Non-pigmented ciliary epithelial cell (primary cell): ENCODE measurements at regions not wholly inside any gene's neighbourhood (a gene's known extent, or its start where the extent isn't known, plus 50 kb on each side); places are given as distances from the start of the nearest gene placed in this dataset.
A peak's percentile ranks its signal among the peaks of the same experiment; 100 is the strongest.

Experiments used
- DNase-seq: peaks from one replicate; pipeline ENCODE4 v3.0.0-alpha.2; 2010; ENCODE audit warnings: low read depth

- no peak for DNase-seq
Measured at GRCh38 chr11:127607487-127608085, 607.0 kb upstream of the KIRREL3 start.

- no peak for DNase-seq
Measured at GRCh38 chr11:127601578-127601977, 601.0 kb upstream of the KIRREL3 start.

DNA sequence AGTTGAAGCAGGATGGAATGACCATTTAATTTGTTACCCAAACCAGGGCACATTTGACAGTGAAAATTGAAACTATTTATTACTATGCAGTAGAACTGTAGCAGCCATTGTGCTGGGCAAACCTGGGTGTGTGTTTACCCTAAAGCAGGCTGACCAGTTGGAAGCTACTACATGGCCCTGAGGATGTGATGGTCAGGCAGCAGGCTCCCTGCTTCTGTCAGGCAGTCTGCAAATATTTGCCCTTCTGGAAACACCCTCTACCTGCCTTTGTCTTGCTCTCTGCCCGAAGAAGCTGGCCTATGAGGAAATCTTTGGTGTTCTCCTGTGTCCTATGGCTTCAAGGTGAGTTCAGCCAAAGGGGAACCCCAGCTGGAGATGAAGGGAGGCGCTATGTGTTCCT is 600.1 kb upstream of the KIRREL3 start:
- DNase-seq = no peak

DNA sequence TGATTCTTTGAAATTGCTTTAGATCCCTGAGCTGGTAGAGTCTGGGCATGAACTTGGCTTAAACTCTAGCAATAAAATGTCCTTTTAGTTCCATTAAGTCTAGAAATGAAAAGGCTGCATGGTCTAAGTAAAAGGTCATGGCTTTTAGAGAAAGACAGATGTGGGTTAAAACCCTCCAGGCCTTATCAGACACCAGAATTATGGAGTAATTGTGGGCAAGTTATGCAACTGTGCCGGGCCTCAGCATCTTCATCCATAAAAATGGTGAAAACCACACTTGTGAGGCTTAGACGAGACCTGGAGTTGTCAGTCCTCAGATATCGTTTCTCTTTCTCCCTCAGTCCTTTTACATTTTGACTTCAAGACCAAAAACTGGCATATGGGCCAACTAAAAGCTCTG is 597.9 kb upstream of the KIRREL3 start:
- no peak for DNase-seq

DNA sequence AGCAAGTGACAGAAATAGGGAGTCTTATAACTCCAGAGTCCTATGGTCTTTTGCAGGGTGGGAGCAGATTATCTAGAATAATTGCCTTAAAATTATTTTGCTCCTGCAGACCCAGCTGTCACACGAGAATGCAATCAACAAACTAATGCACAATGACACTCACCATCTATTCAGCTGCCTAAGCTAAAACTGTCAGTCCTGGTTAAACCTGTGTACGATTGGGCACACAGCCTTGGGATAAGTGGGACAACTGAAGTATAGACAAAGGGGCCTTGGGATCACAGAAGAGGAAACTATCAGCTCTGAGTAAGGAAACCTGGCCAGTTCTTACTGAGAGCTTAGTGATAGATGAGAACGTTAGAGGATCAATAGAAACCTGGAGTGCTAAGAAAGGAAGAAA is 595.9 kb upstream of the KIRREL3 start:
- no peak for DNase-seq

- DNase-seq = no peak
Measured at GRCh38 chr11:127592371-127592770, 591.8 kb upstream of the KIRREL3 start.

GRCh38 chr11:127590314-127590713 is 589.7 kb upstream of the KIRREL3 start:
- no peak for DNase-seq

GRCh38 chr11:127588431-127588830 is 587.9 kb upstream of the KIRREL3 start:
- no peak for DNase-seq

GRCh38 chr11:127587511-127587910 is 586.9 kb upstream of the KIRREL3 start:
- no peak for DNase-seq

DNA sequence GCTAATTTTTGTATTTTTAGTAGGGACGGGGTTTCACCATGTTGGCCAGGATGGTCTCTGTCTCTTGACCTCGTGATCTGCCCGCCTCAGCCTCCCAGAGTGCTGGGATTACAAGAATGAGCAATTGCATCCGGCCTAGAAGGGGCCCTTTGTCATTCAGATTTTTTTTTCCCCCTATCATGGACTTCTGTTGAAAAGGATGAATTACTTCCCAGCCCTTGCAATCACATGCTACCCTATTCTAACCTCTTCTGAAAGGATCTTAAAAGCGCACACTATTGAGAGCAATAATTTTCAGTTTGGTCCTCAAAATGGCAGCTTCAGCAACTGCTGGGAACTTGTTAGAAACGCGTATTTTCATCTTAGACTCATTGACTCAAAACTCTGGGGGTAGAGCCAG is 575.6 kb upstream of the KIRREL3 start:
- no peak for DNase-seq

DNA sequence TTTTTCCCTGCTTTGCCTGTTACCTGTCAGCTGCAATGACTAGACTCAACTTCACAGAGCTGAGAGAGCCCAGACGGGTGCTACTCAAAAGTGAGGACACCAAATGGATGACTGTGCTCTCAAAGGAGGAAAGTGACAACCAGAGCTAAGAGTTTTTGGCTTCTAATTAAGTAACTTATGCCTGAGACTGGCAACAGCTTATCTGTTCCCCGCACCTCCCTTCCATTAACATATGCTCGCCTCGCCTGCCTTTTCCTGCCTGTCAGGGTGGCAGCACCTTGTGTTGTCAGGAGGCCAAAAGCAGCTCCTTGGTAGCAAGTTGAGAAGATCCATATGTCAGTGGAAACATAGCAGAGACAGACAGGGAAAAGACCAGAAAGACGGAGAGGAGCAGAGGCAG is 573.9 kb upstream of the KIRREL3 start:
- no peak for DNase-seq

GRCh38 chr11:127568891-127569290 is 568.3 kb upstream of the KIRREL3 start:
- DNase-seq = no peak

DNA sequence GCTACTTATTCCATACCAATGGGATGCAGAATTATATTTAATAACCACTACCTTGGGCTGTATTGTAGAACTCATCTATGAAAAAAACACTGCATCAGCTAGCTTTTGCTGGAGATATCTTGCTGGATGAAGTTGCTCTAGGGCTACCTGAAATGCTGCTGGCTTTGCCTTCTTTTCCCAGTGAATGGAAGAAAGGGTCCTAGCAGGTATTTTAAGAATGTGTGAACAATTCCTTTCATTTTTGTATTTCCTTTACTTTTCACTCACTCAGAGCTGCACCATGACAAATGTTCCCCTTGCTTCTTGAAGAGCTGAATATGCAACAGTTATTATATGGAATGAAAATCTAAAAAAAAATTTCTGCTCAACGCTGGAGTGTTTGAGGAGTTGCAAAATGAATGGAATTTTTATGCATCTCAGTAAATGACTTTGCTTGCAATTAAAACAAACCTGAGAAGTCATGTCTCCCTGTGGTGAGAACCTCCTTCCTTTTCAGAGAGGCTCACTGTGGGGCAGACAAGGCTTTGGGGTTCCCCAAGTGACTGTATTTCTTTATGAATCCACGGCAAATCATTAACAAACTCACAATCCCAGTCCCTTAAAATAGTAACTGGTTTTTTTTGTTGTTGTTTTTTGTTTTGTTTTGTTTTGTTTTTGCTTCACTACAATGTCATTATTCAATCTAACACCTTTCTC is 566.8 kb upstream of the KIRREL3 start:
- no peak for DNase-seq

DNA sequence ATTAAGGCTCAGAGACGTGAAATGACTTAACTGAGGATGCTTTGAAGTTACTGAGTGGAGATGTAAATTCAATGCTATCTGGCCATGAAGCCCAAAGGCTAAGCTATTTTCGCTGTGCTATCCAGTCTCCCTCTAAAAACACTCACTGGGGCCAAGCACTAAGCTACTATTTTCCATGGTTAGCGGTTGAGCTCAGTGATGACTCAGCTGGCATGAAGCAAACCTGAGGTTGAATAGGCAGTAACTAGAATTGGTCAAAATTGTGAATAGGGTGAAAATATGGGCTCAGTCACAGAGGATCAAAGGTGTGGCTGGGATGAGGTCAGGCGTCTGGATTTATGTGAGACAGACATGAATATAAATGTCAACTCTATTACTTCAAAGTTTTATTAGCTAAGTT is 564.2 kb upstream of the KIRREL3 start:
- peak; percentile 1 for DNase-seq

DNA sequence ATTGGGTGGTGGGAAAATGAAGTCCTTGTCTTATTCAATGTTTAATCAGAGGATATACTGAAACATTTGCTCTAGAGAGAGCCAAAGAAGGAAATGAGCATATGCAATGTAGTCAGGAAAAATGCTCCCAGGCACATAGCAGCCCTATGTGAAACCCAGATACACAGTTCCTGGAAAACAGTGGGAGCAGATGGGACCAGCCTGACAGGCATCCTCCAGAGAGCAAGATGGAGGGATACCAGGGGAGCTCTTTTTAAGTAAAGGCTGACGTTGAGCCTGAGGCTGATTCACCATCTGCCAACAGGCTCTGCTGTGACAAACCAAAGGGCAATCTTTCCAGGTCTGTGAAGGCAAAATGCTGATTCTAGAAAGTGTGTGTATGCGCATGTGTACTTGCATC is 559.4 kb upstream of the KIRREL3 start:
- DNase-seq = no peak

DNA sequence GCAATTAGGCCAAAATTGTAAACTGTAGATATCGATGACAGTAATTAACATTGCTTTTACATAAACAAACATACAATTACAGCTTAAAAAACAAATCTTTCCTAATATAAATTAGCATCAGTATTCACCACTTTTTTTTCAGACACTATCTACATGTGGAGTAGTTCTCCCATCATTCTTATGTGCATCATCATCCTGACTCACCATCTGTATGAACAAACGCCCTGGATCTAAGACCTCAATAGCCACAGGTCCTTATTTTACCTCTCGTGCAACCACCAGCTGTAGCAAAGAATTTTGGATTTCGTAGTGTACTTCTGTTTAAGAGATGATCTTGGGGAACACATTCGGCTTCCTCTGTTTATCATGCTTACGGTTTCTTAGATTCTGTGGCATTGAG is 551.9 kb upstream of the KIRREL3 start:
- DNase-seq = no peak

DNA sequence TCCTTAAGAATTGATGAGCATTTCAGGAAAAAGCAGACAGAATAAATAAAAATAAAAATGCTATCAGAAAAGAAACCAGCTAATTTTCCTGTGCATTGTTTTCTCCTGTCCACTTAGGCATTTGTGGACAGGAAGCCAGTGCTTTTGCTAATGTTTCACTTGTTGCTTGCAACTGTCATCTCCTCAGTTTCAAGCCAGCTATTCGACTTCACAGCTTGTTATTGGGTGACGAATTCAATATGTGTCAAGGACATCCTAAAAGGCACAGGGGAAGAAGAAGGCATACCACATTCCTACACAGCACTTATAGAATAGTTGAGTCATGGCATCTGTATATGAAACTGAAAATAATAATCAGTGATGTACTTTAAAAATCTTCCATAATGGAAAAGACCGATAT is 530.6 kb upstream of the KIRREL3 start:
- DNase-seq = no peak

- no peak for DNase-seq
Measured at GRCh38 chr11:127528297-127528696, 527.7 kb upstream of the KIRREL3 start.

DNA sequence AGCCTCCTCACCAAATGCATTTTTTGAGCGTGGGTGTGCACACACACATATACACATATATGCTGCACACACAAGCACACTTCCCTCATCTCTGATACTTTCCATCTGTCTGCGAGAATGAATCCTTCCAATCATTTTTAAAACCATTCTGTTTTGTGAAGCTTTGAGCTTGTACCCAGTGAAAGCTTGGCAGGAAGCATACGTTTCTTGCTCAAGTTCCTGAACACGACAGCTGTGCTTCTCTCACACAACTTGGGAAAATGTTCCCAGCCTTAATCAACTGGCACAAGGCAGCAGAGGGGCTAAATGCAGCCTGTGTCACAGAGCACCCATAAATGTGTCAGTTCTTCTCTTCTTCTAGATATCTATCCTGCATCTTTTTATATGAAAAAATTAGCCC is 524.0 kb upstream of the KIRREL3 start:
- no peak for DNase-seq

GRCh38 chr11:127521413-127521812 is 520.8 kb upstream of the KIRREL3 start:
- peak; percentile 44 for DNase-seq

GRCh38 chr11:127507851-127508250 is 507.3 kb upstream of the KIRREL3 start:
- no peak for DNase-seq

DNA sequence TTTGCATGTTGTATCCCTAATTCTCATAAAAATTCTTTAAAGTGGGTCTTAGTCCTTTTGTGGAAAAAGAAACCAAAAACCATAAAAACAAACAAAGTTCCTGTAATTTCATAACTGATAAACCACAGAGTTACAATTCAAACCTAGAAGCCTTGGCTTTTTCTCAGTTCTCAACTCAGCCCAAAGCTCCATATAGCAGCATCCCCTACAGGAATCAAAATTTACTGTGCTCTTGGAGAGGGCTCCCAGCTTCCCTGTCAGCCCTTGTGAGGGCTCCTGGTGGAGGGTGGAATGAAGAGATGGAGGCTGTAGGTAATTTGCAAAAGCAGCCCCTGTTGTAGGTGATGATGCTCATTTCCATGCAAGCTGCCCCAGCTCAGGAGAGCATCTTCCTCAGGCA is 506.1 kb upstream of the KIRREL3 start:
- no peak for DNase-seq

GRCh38 chr11:127506126-127506525 is 505.6 kb upstream of the KIRREL3 start:
- no peak for DNase-seq

DNA sequence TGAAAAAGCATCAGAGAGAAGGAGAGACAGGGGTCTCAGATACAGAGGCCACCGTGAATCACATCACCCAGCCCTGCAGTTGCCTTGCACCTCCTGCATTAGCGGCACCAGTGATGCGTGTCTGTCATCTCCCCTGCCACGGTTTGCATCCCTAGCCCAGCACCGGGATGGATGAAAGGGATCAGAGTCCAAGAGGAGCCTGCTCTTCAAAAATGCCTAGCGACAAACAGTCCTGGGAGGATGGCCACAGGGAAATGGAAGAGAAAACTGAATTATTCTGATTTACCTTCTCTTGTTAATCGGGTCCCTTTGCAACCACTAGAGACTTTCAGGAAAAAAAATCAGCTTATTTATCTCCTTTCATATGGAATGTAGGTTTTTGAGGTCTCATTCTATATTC is 495.6 kb upstream of the KIRREL3 start:
- DNase-seq = no peak
